Hepatocyte (in vitro differentiated cells): ENCODE measurements at regions not wholly inside any gene's neighbourhood (a gene's known extent, or its start where the extent isn't known, plus 50 kb on each side); places are given as distances from the start of the nearest gene placed in this dataset.

ENCODE experiments used
- DNase-seq: peaks from one replicate; pipeline ENCODE4 v3.0.0-alpha.2; 2016; ENCODE audit warnings: low spot score
- H2AFZ ChIP-seq: fragments of 200-600 bp; sonication (generic); 2 replicates; pipeline ENCODE4 v1.6.0; 2016; ENCODE audit warnings: antibody characterized with exemption, mild to moderate bottlenecking
- H3K27ac ChIP-seq: fragments of 200-600 bp; sonication (generic); 2 replicates; pipeline ENCODE4 v1.5.1; 2016; ENCODE audit warnings: mild to moderate bottlenecking
- H3K27me3 ChIP-seq: fragments of 200-600 bp; sonication (generic); 2 replicates; pipeline ENCODE4 v1.6.1; 2016
- H3K36me3 ChIP-seq: fragments of 200-600 bp; sonication (generic); replicated peaks from 2 replicates; pipeline ENCODE4 v1.5.1; 2016; ENCODE audit warnings: low read depth; ENCODE audit not compliant: insufficient read depth
- H3K4me1 ChIP-seq: fragments of 200-600 bp; sonication (generic); 2 replicates; pipeline ENCODE4 v1.5.1; 2016; ENCODE audit warnings: mild to moderate bottlenecking, moderate library complexity; ENCODE audit not compliant: insufficient read depth
- H3K4me2 ChIP-seq: fragments of 200-600 bp; sonication (generic); 2 replicates; pipeline ENCODE4 v1.6.0; 2016
- H3K4me3 ChIP-seq: fragments of 200-600 bp; sonication (generic); 2 replicates; pipeline ENCODE4 v1.5.1; 2016; ENCODE audit warnings: mild to moderate bottlenecking
- H3K79me2 ChIP-seq: fragments of 200-600 bp; sonication (generic); 2 replicates; pipeline ENCODE4 v1.6.0; 2017; ENCODE audit warnings: mild to moderate bottlenecking
- H3K9me2 ChIP-seq: fragments of 200-600 bp; sonication (generic); replicated peaks from 2 replicates; pipeline ENCODE4 v1.6.0; 2017; ENCODE audit warnings: mild to moderate bottlenecking; ENCODE audit not compliant: insufficient read depth
- H3K9me3 ChIP-seq: fragments of 200-600 bp; sonication (generic); 2 replicates; pipeline ENCODE4 v1.5.1; 2016; ENCODE audit warnings: low read depth, mild to moderate bottlenecking
- H4K20me1 ChIP-seq: fragments of 200-600 bp; sonication (generic); 2 replicates; pipeline ENCODE4 v1.6.0; 2016; ENCODE audit warnings: mild to moderate bottlenecking; ENCODE audit not compliant: insufficient read depth, poor library complexity, severe bottlenecking
- EZH2 ChIP-seq: fragments of 200-600 bp; sonication (generic); IDR thresholded peaks from 2 replicates; pipeline ENCODE4 v1.6.1; 2016; ENCODE audit warnings: antibody characterized with exemption, mild to moderate bottlenecking, borderline replicate concordance
- EZH2phosphoT487 ChIP-seq: fragments of 200-600 bp; sonication (generic); IDR thresholded peaks from one replicate; pipeline ENCODE4 v1.6.1; 2018; ENCODE audit warnings: antibody characterized with exemption, mild to moderate bottlenecking, low read depth, moderate library complexity; ENCODE audit not compliant: unreplicated experiment, severe bottlenecking
- WGBS: methylation state at CpG from one replicate; pipeline ENCODE4 v1.1.6; 2016; ENCODE audit warnings: low lambda C conversion rate; ENCODE audit errors: missing lambda C conversion rate; 5-methylcytosine and 5-hydroxymethylcytosine counted together
- TF ChIP-seq, protein P1 (sequence below): fragments of 200-600 bp; sonication (generic); IDR thresholded peaks from 2 replicates; pipeline ENCODE4 v1.5.1; 2016; ENCODE audit warnings: antibody characterized with exemption, mild to moderate bottlenecking; ENCODE audit not compliant: poor library complexity

- H3K4me3 ChIP-seq: no peak overlapping the region
- H3K36me3 ChIP-seq: no peaks in the 10 kb centered on the region
- H2AFZ ChIP-seq: no peak overlapping the region
- TF ChIP-seq EZH2 (no peak), EZH2phosphoT487 (no peak)
- TF ChIP-seq, protein P1, sequence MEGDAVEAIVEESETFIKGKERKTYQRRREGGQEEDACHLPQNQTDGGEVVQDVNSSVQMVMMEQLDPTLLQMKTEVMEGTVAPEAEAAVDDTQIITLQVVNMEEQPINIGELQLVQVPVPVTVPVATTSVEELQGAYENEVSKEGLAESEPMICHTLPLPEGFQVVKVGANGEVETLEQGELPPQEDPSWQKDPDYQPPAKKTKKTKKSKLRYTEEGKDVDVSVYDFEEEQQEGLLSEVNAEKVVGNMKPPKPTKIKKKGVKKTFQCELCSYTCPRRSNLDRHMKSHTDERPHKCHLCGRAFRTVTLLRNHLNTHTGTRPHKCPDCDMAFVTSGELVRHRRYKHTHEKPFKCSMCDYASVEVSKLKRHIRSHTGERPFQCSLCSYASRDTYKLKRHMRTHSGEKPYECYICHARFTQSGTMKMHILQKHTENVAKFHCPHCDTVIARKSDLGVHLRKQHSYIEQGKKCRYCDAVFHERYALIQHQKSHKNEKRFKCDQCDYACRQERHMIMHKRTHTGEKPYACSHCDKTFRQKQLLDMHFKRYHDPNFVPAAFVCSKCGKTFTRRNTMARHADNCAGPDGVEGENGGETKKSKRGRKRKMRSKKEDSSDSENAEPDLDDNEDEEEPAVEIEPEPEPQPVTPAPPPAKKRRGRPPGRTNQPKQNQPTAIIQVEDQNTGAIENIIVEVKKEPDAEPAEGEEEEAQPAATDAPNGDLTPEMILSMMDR: no peak
- DNase-seq: no peak
- H3K9me3 ChIP-seq: no peaks in the 10 kb centered on the region
- H3K4me1 ChIP-seq: no peaks in the 10 kb centered on the region
- H4K20me1 ChIP-seq: no peaks in the 10 kb centered on the region
- H3K27ac ChIP-seq: no peak overlapping the region
- no peak overlapping the region for H3K4me2 ChIP-seq
- no peaks in the 10 kb centered on the region for H3K27me3 ChIP-seq
- H3K79me2 ChIP-seq: no peaks in the 10 kb centered on the region
- no peaks in the 10 kb centered on the region for H3K9me2 ChIP-seq
Observed at GRCh38 chr18:2306606-2307005, 264.7 kb downstream of the METTL4 start.

- no peaks in the 10 kb centered on the region for H3K79me2 ChIP-seq
- no peak overlapping the region for H3K4me3 ChIP-seq
- H4K20me1 ChIP-seq: no peaks in the 10 kb centered on the region
- H3K9me2 ChIP-seq: no peaks in the 10 kb centered on the region
- no peaks in the 10 kb centered on the region for H3K9me3 ChIP-seq
- no peaks in the 10 kb centered on the region for H3K27me3 ChIP-seq
- 94% methylated on average over 9 of the region's 9 CpGs for WGBS
- H3K27ac ChIP-seq: no peak overlapping the region
- H3K4me2 ChIP-seq: no peak overlapping the region
- TF ChIP-seq EZH2 (no peak), EZH2phosphoT487 (no peak)
- TF ChIP-seq, protein P1: no peak
- no peak overlapping the region for H2AFZ ChIP-seq
- H3K4me1 ChIP-seq: no peaks in the 10 kb centered on the region
- DNase-seq: no peak
- no peaks in the 10 kb centered on the region for H3K36me3 ChIP-seq
Observed at GRCh38 chr18:2310886-2311285, 260.4 kb downstream of the METTL4 start.

- TF ChIP-seq EZH2phosphoT487 (no peak), EZH2 (no peak)
- TF ChIP-seq, protein P1: no peak
- no peak overlapping the region for H3K27ac ChIP-seq
- no peaks in the 10 kb centered on the region for H3K36me3 ChIP-seq
- no peaks in the 10 kb centered on the region for H3K27me3 ChIP-seq
- DNase-seq: no peak
- peaks cover 4% of the 10 kb centered on the region for H3K4me1 ChIP-seq
- no peaks in the 10 kb centered on the region for H3K9me3 ChIP-seq
- 68% methylated on average over 4 of the region's 4 CpGs for whole genome bisulfite sequencing
- H3K9me2 ChIP-seq: no peaks in the 10 kb centered on the region
- H2AFZ ChIP-seq: no peak overlapping the region
- H3K79me2 ChIP-seq: no peaks in the 10 kb centered on the region
- no peaks in the 10 kb centered on the region for H4K20me1 ChIP-seq
- H3K4me2 ChIP-seq: no peak overlapping the region
- no peak overlapping the region for H3K4me3 ChIP-seq
Observed at GRCh38 chr18:2312440-2312839, 258.9 kb downstream of the METTL4 start.

GRCh38 chr18:2313332-2313731 is 258.0 kb downstream of the METTL4 start:
- DNase-seq: no peak
- Histone ChIP-seq H4K20me1 (no peaks in the 10 kb centered on the region), H3K9me2 (no peaks in the 10 kb centered on the region), H3K4me3 (no peak overlapping the region), H3K27ac (no peak overlapping the region), H2AFZ (no peak overlapping the region), H3K79me2 (no peaks in the 10 kb centered on the region), H3K36me3 (no peaks in the 10 kb centered on the region), H3K9me3 (no peaks in the 10 kb centered on the region), H3K4me1 (peaks cover 5% of the 10 kb centered on the region), H3K4me2 (no peak overlapping the region), H3K27me3 (no peaks in the 10 kb centered on the region)
- TF ChIP-seq EZH2: no peak
- no peak for TF ChIP-seq EZH2phosphoT487
- TF ChIP-seq, protein P1: no peak
- WGBS: 89% methylated on average over 3 of the region's 3 CpGs
